Middle frontal gyrus (tissue), 1 donor: ENCODE measurements at regions not wholly inside any gene's neighbourhood (a gene's known extent, or its start where the extent isn't known, plus 50 kb on each side); places are given as distances from the start of the nearest gene placed in this dataset.
"Not testable (repeated sequence)": the region's sequence is repeated elsewhere in the genome, so short reads cannot be mapped to it uniquely, and the experiment has no call there.

Experiments used
- DNase-seq: peaks from one replicate; pipeline ENCODE4 v3.0.0-alpha.2; 2015; ENCODE audit warnings: low spot score; ENCODE audit errors: extremely low spot score

GRCh38 chr2:129046475-129046874 lies 727.8 kb upstream of the HS6ST1 start:
- DNase-seq, result not testable (repeated sequence)

GRCh38 chr2:129050101-129050500 lies 731.4 kb upstream of the HS6ST1 start:
- no peak for DNase-seq

- no peak for DNase-seq
Measured at GRCh38 chr2:129055242-129055641, 736.6 kb upstream of the HS6ST1 start.

DNA sequence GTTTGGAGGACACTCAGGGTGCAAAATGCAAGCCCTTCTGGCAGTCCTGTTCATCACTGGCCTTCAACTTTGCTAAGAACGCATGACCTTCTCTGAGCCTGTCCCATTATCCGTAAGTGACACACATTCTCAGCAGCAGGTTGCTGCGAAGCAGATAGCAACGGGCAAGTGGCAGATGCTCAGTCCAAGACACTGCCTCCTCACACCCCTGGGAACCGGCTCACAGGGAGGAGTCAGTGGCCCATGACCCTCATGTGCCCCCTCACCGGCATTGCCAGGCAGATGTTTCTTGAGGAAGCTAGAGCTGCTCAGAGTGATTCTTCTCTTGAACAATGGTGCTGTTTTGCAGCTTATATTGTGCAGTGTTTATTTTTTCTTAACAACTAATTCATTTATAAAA lies 737.2 kb upstream of the HS6ST1 start:
- DNase-seq, result no peak

GRCh38 chr2:129056309-129056958 lies 737.8 kb upstream of the HS6ST1 start:
- no peak for DNase-seq

- DNase-seq, result no peak
Measured at GRCh38 chr2:129056959-129057317, 738.3 kb upstream of the HS6ST1 start.

- DNase-seq, result no peak
Measured at GRCh38 chr2:129058981-129059380, 740.3 kb upstream of the HS6ST1 start.

DNA sequence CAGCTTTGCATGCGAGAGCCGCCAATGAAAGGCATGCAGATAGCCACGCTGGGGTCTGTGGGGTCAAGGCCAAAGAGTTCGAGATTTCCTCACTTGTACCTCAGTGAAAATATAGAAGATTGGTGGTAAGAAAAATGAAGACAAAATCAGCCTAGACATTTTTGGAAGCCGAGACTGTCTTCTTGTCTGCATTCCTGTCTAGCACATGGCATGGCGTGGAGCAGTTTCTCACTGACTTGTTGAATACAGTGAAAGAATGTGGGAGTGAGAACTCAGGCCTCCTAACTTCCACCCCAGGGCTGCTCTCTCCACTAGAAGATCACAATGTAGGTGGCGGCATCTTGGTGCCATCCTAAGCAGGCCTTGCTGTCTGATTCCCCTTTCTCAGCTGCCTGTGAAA lies 740.8 kb upstream of the HS6ST1 start:
- no peak for DNase-seq

- no peak for DNase-seq
Measured at GRCh38 chr2:129061069-129061768, 742.6 kb upstream of the HS6ST1 start.

GRCh38 chr2:129061769-129062121 lies 743.1 kb upstream of the HS6ST1 start:
- no peak for DNase-seq

- DNase-seq, result no peak
Measured at GRCh38 chr2:129062146-129062912, 743.7 kb upstream of the HS6ST1 start.

DNA sequence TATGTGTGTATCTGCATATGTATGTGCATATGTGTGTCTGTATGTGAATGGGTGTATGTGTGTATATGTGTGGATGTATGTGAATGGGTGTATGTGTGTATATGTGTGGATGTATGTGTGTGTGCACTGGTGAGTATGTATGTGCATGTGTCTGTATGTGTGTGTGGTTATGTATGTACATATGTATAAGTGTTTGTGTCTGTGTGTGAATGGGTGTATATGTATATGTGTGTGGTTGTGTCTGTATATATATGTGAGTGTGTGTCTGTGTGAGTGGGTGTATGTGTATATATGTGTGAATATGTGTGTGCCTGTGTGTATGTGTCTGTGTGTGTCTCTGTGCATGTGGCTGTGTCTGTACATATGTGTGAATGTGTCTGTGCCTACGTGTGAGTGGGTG lies 748.4 kb upstream of the HS6ST1 start:
- no peak for DNase-seq

- DNase-seq, result no peak
Measured at GRCh38 chr2:129067953-129068352, 749.3 kb upstream of the HS6ST1 start.

DNA sequence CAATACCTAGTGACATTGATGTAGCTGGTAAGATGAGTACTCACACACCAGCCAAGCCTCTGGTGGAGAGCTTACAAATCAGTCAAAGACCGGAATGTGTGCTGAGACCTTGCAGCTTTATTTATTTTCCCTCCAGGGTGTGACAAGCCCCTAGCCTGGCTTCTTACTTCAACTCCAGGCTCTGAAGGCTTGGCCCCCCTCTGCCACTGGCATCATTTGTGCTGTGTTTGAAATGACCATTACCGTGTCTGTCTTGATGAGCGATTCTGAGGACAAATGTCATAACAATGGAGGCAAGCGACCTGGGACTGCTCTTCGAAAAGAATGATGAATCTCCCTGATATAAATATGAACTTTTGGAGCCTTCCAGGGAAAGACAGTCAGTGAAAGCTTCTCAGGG lies 749.9 kb upstream of the HS6ST1 start:
- no peak for DNase-seq

DNA sequence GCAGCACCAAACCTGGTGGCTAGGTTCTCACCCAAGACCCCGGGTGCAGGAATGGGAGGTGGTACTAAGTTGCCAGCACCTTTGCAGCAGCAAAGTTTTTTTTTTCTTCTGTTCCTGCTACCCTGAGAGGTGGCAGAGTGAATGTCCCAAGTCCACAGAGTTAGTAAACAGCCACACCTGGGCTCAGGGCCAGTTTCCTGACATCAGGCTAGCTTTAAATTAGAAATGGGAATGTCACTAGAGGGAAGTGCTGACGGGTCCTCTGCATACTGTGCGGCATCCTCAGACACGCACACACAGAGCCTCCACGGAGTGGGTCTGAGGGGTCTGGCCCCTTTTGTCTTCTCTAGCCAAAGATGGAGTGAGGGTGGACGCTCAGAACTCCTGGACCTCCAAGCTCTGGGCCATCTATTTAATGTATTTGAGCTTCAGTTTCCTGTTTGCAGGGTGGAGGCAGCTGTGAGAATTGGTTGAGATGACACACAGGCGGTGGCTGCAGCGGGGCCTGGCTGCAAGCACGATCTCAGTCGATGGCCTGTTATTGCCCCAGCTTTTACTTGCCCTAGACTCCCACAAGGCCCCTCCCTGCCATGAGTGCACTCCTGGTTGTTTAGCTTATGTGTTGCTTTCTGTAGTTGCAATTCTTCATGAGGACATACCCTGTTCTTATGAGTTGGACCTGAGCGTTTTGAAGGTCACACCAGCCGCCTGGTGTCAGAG lies 751.4 kb upstream of the HS6ST1 start:
- no peak for DNase-seq

DNA sequence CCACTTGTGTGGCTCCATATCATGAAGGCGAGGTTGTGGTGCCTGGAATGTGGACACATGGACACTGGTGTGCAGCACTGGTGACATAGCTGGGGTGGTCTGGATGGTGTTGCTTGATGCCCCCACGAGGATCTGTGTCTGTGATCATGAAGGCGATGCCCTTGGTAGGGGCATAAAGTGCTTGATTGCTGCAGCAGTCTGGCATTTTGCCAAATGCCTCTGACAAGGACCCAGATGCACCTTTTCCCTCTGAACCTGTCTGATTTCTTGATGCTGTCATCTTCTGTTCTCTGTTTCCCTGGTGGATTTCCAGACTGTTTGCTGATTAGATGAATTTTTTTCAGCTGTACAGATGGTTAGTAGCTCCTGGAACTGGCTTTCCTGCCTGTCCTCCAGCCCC lies 752.0 kb upstream of the HS6ST1 start:
- DNase-seq, result no peak

- DNase-seq, result no peak
Measured at GRCh38 chr2:129071531-129071930, 752.9 kb upstream of the HS6ST1 start.

- no peak for DNase-seq
Measured at GRCh38 chr2:129074298-129074920, 755.7 kb upstream of the HS6ST1 start.

DNA sequence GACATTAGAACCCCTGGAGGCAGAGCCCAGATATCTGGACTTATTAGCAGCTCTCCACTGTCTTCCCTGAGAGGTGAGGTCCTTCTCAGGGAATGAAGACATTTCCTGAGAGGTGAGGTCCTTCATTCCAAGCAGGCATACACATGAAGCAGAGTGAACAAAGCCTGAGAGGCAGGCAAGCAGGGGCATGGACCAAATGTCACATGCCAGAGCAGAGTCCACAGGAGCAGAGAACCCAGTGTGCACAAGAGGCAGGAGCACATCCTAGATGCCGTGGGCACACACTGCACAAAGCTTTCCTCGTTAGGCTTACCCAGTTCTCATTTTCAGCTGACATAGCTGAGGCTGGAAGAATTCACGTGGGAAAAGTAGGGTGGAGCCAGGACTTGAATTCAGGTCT lies 759.9 kb upstream of the HS6ST1 start:
- DNase-seq, result no peak

GRCh38 chr2:129080715-129081476 lies 762.2 kb upstream of the HS6ST1 start:
- peak; percentile 15 for DNase-seq

- DNase-seq, result no peak
Measured at GRCh38 chr2:129085386-129085785, 766.7 kb upstream of the HS6ST1 start.
